K562 (cell line): ENCODE measurements at regions not wholly inside any gene's neighbourhood (a gene's known extent, or its start where the extent isn't known, plus 50 kb on each side); places are given as distances from the start of the nearest gene placed in this dataset.

ENCODE experiments used
- BCL6 ChIP-seq: fragments of 250-450 bp; sonication (Bioruptor Pico); IDR thresholded peaks from 2 replicates; pipeline ENCODE4 v1.4.0; 2020
- FOXA1 ChIP-seq: fragments of 450-650 bp; IDR thresholded peaks from 2 replicates; pipeline ENCODE4 v1.6.1; 2016; ENCODE audit warnings: mild to moderate bottlenecking, borderline replicate concordance
- ZSCAN29 ChIP-seq: fragments of 450-650 bp; IDR thresholded peaks from 2 replicates; pipeline ENCODE4 v1.6.1; 2017
- TF ChIP-seq, protein P1 (sequence below), 3 experiments: IDR thresholded peaks in 2 of 3; conservative IDR thresholded peaks in 1 of 3; 2 replicates each; pipeline ENCODE4 v1.5.1; 2011 to 2012; ENCODE audit warnings: low read length in 3 of 3, mild to moderate bottlenecking in 3 of 3, control low read depth in 2 of 3, improper control_type of control experiment in 1 of 3, inconsistent platforms in 1 of 3, low read depth in 1 of 3, mixed read lengths in 1 of 3, moderate library complexity in 1 of 3; ENCODE audit not compliant: insufficient read depth in 2 of 3

DNA sequence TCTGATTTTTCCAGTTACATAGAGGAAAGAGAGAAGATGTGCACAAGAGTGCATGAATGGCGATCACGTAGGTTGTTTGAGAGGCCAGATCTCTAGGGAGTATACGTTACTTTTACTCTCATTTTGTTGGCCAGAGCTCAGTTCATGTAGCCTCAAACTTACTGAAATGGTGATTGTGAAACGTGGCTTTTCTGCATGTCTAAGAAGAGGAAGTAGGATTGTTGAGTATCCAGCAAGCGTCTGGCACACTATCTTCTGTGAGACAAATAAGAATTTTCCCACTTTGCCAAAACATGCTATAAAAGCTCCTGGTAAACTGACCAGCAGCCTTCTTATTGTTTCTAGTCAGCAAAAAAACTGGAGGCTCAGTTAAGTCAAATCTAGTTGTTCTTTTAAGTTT, 264.5 kb upstream of the EMCN start:
- TF ChIP-seq BCL6 (CRISPR knock-in tag) = no peak
- TF ChIP-seq ZSCAN29 = no peak
- TF ChIP-seq FOXA1 = no peak
- TF ChIP-seq, protein P1, sequence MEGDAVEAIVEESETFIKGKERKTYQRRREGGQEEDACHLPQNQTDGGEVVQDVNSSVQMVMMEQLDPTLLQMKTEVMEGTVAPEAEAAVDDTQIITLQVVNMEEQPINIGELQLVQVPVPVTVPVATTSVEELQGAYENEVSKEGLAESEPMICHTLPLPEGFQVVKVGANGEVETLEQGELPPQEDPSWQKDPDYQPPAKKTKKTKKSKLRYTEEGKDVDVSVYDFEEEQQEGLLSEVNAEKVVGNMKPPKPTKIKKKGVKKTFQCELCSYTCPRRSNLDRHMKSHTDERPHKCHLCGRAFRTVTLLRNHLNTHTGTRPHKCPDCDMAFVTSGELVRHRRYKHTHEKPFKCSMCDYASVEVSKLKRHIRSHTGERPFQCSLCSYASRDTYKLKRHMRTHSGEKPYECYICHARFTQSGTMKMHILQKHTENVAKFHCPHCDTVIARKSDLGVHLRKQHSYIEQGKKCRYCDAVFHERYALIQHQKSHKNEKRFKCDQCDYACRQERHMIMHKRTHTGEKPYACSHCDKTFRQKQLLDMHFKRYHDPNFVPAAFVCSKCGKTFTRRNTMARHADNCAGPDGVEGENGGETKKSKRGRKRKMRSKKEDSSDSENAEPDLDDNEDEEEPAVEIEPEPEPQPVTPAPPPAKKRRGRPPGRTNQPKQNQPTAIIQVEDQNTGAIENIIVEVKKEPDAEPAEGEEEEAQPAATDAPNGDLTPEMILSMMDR (IDR thresholded peaks at IDR 0.05 in 2 of 3, conservative IDR thresholded peaks at IDR 0.05 in 1 of 3; ENCODE audit: insufficient read depth in 2 of 3, low read depth in 1 of 3, low read length in 3 of 3) = no peak
